GM21619 (cell line): ENCODE measurements at regions not wholly inside any gene's neighbourhood (a gene's known extent, or its start where the extent isn't known, plus 50 kb on each side); places are given as distances from the start of the nearest gene placed in this dataset.

ENCODE experiments used
- ATAC-seq: cut with Tn5 transposase; IDR thresholded peaks from one replicate; pipeline ENCODE4 v1.9.1; 2021; ENCODE audit not compliant: unreplicated experiment

DNA sequence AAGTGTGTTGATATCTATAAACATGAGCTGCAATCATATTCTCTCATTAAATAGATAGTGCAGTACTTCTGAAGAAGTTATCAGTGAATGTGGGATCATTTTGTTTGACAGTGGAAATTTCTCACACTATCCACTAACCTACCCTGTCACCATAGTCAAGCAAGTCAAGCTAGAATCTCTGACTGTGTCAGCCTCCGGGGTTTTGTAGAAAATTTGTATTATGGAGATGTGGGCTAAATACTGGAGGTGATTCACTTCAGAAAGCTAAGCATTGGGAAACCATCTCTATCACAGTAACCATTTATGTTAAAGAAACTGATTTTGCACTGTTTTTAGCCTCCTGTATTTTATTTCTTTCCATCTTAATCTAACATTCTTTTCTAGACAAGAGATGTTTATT is 126.6 kb upstream of the CREB1 start:
- ATAC-seq: no peak

DNA sequence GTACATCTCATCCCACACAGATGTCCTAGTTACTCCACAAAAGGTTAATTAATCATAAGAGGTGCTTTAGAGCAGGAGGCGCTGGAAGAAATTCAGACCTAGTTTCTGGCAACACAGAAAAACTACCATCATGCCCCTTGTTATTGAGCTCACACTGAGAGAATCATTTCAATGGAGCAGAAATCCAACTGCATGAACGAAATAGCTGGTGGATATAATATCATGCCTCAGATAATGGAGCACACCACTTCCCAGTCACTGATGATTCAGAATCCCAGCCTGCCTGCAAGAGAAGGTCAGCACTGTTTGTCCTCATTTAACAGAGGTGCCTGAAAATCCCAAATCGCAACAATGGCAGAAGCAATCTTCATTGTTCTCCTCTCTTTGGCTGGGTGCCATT is 125.8 kb upstream of the CREB1 start:
- no peak for ATAC-seq

GRCh38 chr2:207405150-207405549 is 124.6 kb upstream of the CREB1 start:
- no peak for ATAC-seq

DNA sequence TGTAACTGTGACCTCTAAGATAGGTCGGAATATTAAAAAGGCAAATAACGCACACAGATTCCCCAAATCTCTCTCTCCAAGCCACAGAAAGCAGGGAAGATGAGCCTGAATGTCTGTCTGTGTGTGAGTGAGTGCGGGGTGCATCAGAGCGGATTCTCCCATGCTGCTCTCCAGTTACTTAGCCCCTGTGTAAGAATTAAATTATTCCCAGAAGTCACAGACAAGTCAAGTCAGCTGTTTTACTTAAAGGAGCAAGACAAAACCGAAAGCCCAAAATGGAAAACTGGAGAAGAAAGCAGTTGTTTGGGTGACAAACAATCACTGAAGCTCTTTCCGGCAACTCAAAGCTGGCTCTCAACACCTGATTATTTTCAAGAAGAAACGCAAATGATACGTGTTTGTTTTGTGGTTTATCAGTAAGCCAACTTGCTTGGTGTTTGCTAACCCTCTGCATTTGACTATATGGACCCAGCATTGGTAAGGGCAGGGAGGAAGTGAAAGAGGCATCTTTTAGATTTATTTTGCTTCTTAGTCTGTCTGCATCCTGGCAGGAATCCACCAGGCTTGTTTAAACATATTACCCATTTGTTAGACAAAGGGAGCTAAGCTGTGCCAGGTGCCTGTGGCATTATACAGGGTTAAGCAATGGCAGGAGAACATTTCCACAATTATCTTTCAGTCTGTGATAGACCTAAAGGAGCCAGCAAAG is 121.5 kb upstream of the CREB1 start:
- ATAC-seq: peak; percentile 89

- ATAC-seq: no peak
Observed at GRCh38 chr2:207409517-207409916, 120.2 kb upstream of the CREB1 start.

GRCh38 chr2:207412787-207413310 is 116.9 kb upstream of the CREB1 start:
- no peak for ATAC-seq

DNA sequence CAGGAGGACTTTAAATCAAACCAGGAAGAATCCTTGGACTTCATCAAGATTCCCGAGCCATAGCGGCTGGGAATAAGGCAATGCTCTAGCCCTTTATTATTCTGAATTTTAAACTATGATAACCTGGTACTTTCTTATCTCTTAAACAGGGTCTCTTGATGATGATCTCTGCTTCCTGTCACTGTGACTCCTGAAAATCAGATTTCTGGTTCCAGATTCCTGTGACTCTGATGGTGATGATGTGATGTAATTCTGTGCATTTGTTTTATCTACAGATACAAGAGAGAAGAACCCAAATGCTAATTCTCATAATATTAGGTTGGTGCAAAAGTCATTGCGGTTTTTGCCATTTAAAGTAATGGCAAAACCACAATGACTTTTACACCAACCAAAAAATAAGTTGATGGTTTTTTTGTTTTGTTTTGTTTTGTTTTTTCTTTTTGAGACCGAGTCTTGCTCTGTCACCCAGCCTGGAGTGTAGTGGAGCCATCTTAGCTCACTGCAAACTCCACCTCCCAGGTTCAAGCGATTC is 116.3 kb upstream of the CREB1 start:
- no peak for ATAC-seq

DNA sequence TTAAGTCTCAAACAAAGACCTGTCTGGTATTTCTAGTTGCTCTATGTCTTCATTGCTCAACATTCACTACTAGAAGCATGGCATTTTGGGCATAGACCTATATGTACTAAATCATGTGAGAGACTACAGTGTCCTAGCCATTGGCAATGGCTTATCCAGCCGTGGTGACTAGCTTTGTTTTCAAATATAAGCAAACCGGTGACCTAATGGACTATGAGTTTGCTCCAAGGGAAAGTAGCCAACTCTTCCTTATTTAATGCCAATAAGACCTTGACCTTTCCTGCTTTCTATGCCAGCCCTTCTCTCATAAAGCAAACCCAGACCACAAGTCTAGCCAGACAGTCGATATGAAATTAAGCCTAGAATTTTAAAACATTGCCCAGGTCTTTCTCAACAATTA is 113.7 kb upstream of the CREB1 start:
- ATAC-seq: no peak

DNA sequence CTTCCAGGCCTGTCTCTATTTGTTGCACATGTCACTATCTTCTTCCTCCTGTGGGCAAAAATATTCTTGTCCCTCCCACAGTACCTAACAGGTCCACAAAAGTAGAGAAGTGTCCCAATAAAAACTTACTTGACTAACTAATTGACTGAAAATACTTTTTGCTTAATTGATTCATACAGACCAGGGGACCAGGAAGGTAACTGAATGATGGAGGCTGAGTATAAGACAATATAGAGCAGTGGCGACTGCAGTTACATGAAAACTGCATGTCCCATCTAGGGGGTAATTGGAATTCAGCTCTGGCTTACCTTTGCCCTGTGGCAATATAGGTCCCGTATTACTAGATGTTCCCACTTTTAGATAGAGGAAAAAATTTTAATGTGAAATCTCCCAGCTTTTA is 112.9 kb upstream of the CREB1 start:
- ATAC-seq: no peak

DNA sequence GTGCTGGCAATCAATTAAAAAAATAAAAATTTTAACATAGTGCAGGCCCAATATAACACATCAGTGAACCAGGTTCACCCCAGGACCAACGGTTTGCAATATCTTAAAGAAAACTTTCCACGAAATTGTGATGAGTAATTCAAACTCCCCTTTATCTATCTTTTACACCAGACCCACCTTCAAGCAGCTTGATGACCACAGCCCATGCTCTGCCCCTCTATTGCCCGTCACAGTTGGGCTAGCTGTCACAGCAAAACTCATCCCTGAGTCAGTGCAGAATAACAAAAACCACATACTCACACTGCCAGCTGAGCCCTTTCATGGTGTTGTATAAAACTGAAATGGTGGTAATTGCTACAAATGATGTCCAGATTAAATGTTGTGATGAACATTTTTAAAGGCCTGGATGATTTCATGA is 112.5 kb upstream of the CREB1 start:
- no peak for ATAC-seq

DNA sequence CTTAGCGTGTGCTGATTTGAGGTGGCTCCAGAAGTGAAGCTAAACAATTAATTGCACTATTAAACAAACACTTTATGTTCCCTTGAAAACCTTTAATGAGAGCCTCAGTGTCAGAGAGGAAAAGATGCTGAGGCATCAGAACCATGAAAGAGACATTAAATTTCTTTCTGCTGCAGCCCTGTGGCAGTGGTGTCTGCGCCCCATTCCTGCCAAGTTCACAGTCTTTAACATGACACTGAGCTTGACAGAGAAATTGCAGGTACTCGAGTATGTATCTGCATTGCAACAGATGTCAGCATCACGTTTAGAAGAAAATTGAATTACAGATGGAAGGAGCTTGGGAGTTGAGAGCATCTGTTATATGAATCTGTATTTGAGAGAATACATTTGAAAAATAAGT is 111.3 kb upstream of the CREB1 start:
- no peak for ATAC-seq

- ATAC-seq: no peak
Observed at GRCh38 chr2:207419331-207419730, 110.4 kb upstream of the CREB1 start.

DNA sequence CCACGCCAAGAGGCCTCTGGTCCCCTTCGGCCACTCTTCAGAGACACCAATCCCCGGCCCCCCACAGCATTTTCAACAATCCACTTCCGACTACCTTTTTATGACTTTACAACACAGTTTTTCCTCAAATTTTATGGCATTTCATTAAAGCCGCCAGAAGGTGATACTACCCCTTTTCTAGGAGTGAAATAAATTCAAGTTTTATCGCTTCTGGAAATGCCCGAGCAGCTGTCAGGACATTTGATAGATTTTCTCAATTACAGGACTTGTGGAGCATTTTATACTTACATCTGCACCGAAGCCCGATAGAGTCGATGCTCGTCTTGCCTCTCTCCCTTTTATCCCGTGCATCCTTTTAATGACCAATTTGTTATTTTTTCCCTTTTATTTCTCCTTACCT is 108.1 kb upstream of the CREB1 start:
- no peak for ATAC-seq

- no peak for ATAC-seq
Observed at GRCh38 chr2:207422380-207422779, 107.4 kb upstream of the CREB1 start.

DNA sequence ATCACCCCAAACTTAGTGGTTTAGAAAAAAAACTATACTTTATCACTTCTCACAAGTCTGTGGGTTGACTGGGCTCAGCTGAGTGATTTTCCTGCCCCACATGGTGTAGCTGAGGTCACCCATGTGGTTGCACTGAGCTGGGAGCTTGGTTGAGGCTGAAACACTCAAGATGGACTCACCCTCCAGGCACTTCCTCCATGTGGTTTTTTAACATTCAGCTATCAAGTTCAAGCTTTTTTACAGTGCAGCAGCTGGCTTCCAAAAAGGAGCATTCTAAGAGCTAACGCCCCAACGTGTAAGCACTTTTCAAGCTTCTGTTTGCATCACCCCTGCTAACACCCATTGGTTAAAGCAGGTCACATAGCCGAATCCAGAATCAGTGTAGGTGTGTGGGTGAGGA is 105.9 kb upstream of the CREB1 start:
- ATAC-seq: peak; percentile 95

DNA sequence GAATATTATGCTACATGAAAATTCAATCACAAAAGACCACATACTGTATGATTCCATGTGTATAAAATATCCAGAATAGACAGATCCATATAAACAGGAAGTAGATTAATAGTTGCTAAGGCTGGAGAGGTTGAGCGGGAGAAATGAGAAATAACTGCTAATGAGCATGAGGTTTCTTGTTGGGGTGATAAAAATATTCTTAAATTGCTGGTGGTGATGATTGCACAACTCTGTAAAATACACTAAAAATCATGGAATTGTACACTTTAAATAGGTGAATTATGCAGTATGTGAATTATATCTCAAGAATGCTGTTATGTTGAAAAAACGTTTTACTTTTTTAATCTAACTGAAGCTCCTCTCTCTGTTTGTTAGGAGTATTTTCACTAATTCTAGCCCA is 101.8 kb upstream of the CREB1 start:
- ATAC-seq: no peak

- no peak for ATAC-seq
Observed at GRCh38 chr2:207428573-207428972, 101.2 kb upstream of the CREB1 start.

GRCh38 chr2:207432453-207432852 is 97.3 kb upstream of the CREB1 start:
- no peak for ATAC-seq

- ATAC-seq: no peak
Observed at GRCh38 chr2:207434306-207434705, 95.5 kb upstream of the CREB1 start.

DNA sequence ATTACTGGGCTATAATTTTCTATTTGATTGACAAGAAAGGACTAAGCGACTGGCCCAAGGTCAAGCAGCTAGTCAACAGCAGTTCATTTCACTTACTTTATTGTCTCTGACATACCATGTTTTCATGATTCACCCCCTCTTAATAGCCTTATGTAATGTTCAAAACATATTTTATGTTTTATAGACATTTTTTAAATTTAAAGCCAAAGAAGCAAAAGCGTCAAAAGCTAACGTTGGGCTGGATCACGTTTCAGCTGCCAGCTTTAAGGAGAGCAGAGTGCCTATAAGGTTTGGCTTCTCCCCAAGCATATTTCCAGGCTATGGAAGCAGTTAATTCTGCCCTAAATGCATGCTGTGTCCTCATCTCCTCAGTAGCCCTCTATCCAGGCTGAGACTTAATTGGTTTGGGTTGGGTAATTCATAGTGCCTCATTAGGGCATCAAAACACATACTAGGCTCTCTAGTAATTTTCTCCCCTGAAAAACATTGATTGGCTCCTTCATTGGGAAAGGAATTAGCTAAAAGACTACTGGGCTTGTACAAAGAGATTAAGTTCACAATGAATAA is 94.8 kb upstream of the CREB1 start:
- no peak for ATAC-seq

- ATAC-seq: no peak
Observed at GRCh38 chr2:207437136-207437523, 92.6 kb upstream of the CREB1 start.

GRCh38 chr2:207437524-207438143 is 92.1 kb upstream of the CREB1 start:
- no peak for ATAC-seq
